ENCODE measurements at regions not wholly inside any gene's neighbourhood (a gene's known extent, or its start where the extent isn't known, plus 50 kb on each side); places are given as distances from the start of the nearest gene placed in this dataset.

DNA sequence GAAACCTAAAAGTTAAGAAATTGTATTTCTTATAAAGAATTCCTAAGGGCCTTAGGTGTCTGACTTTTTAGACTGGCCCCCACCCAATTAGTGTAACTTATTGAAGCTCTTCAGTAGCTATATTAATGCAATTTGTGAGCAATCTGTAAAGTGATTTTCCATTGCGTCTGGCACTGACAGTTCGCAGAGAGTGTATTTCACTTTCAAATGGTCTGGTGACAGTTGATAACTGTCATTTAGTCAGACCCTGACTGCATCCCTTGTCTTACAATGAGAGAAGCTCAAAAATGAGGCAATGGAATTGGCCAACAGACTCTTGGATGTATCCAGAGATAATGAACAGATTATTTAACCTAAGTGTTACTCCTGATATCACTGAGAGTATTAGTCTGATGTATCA is 351.8 kb downstream of the FRK start:
- TF ChIP-seq, protein P1, sequence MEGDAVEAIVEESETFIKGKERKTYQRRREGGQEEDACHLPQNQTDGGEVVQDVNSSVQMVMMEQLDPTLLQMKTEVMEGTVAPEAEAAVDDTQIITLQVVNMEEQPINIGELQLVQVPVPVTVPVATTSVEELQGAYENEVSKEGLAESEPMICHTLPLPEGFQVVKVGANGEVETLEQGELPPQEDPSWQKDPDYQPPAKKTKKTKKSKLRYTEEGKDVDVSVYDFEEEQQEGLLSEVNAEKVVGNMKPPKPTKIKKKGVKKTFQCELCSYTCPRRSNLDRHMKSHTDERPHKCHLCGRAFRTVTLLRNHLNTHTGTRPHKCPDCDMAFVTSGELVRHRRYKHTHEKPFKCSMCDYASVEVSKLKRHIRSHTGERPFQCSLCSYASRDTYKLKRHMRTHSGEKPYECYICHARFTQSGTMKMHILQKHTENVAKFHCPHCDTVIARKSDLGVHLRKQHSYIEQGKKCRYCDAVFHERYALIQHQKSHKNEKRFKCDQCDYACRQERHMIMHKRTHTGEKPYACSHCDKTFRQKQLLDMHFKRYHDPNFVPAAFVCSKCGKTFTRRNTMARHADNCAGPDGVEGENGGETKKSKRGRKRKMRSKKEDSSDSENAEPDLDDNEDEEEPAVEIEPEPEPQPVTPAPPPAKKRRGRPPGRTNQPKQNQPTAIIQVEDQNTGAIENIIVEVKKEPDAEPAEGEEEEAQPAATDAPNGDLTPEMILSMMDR (IDR thresholded peaks at IDR 0.05; ENCODE audit: low read depth, low read length), result no peak
- no peak overlapping the region for H3K4me3 ChIP-seq (replicated peaks in 1 of 2; ENCODE audit: low read depth in 2 of 2, low read length in 2 of 2)
- no peak for DNase-seq (ENCODE audit: low read depth in 2 of 2)

DNA sequence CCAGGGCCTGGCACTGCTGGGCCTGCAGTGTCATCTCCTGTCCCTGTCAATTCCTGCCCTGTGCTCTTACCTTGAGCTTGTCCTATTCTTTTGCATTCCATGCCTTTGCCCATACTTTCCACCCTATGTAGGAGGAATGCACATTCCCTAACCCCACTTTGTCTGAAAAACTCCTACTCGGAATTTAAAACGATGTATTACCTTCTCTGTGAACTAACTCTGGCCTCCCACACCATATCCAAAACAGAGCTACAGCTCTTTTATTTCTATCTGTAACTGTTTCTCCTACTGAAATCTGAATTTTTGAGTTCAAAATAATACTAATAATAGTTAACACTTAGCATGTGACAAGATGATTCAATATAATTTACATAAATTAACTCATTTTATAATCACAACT is 353.7 kb downstream of the FRK start:
- TF ChIP-seq, protein P1 (IDR thresholded peaks at IDR 0.05; ENCODE audit: low read depth, low read length), result no peak
- no peak overlapping the region for H3K4me3 ChIP-seq (replicated peaks in 1 of 2; ENCODE audit: low read depth in 2 of 2, low read length in 2 of 2)
- DNase-seq (ENCODE audit: low read depth in 2 of 2), result no peak

DNA sequence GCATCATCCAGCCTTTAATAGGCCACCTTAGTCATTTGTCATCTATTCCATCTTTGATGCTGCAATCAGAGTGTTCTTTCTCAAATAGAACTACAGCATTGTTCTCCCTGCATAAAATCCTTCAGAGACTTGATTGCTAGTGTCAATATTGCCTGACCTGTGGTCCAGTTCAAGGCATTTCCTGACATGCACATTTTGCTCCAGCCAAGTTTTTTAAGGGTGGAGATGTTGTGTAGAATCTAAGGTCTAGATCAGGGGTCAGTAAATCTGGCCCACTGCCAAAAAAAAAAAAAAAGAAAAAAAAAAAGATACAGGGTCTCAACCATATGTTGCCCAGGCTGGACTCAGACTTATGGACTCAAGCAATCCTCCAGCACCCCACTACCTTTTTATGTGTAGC is 354.4 kb downstream of the FRK start:
- no peak overlapping the region for H3K4me3 ChIP-seq (replicated peaks in 1 of 2; ENCODE audit: low read depth in 2 of 2, low read length in 2 of 2)
- no peak for DNase-seq (ENCODE audit: low read depth in 2 of 2)
- TF ChIP-seq, protein P1 (IDR thresholded peaks at IDR 0.05; ENCODE audit: low read depth, low read length), result no peak

DNA sequence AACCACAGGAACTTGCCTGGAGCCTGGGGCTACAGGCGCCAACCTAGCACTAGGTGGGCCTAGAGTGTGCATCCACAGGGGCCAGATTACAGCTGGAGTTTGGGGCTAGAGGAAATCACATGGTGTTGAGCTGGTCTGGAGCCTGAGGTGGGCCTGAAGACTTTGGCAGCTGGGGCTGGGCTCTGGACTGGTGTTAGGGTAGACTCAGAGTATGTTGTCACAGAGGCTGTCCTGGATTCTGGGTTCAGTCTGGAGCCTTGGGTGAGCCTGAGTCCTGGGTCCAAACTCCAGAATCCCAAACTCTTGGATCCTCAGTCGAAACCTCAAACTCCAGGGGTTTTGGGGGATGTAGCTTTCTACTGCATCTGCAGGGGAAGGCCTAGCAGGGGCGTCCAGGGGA is 356.7 kb downstream of the FRK start:
- H3K4me3 ChIP-seq (replicated peaks in 1 of 2; ENCODE audit: low read depth in 2 of 2, low read length in 2 of 2), result no peak overlapping the region
- TF ChIP-seq, protein P1 (IDR thresholded peaks at IDR 0.05; ENCODE audit: low read depth, low read length), result no peak
- no peak for DNase-seq (ENCODE audit: low read depth in 2 of 2)

DNA sequence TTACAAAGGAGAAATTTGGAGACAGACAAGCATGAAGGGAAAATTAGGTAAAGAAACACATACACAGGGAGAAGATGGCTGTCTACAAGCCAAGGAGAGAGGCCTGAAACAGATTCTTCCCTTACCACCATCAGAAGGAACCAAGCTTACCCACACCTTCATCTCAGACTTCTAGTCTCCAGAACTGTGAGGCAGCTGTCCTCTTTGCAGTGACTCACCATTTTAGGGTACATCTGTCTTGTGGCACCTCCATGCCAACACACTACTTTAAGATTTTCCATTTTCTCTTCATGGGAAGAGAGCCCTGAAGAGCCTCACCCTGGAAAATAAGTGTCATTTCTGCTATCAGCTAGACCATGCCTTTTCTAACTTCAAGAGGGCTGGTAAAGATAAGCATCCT is 369.3 kb downstream of the FRK start:
- H3K4me3 ChIP-seq (replicated peaks in 1 of 2; ENCODE audit: low read depth in 2 of 2, low read length in 2 of 2), result no peak overlapping the region
- TF ChIP-seq, protein P1 (IDR thresholded peaks at IDR 0.05; ENCODE audit: low read depth, low read length), result no peak
- DNase-seq (ENCODE audit: low read depth in 2 of 2), result no peak

DNA sequence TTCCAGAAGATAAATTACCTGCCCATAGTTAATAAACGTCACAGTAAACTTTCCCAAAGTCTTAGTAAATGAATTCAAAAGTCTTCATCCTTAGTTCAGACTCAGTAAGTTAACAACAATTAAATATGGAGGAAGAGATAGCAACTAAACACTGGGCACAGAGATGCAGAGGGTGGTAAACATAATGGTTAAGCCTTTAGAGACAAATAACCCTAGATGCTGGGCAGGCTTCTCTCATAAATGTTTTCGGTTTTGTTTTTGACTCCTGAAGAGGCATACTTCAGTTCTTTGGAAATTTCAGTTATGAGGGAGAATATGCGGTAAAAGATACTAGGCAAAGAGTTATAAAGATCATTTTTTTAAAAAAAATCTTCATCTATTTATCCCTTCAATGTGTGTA is 369.8 kb downstream of the FRK start:
- TF ChIP-seq, protein P1 (IDR thresholded peaks at IDR 0.05; ENCODE audit: low read depth, low read length), result no peak
- no peak for DNase-seq (ENCODE audit: low read depth in 2 of 2)
- H3K4me3 ChIP-seq (replicated peaks in 1 of 2; ENCODE audit: low read depth in 2 of 2, low read length in 2 of 2), result no peak overlapping the region

DNA sequence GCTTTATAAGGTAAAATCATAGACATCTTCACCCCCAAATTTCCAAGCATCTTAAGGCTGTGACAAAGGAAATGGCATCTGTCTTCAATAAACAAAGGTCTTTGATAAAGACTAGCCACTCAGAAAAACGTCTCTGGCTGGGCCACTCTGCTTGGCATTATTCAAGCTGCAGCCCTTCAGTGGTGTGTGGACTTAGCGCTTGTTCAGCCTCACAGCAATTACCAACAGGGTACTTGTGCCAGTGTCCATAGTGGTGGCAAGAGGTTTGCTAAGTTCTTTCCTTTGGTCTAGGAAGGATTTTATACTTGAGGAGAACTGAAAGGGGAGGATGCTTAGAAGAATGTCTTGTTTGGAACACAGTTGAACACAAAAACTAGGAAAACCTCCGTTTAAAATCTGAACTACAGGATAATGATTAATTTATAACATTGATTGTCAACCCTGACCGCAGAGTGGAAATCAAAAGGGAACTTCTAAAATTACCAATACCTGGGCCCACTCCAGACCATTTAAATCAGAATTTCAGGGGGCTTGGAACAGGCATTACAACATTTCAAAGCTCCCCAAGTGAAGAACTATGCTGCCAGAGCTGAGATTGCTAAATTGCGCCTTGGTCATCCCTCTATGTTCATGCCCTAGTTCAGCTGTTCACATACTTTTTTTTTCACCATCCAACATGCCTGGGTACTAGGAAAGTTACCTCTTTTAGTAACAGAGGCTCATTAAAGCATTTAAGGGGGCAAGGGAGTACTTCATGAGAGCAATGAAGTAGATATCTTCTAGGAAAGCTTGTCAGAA is 378.5 kb downstream of the FRK start:
- H3K4me3 ChIP-seq (replicated peaks in 1 of 2; ENCODE audit: low read depth in 2 of 2, low read length in 2 of 2), result no peak overlapping the region
- DNase-seq (ENCODE audit: low read depth in 2 of 2), result no peak
- TF ChIP-seq, protein P1 (IDR thresholded peaks at IDR 0.05; ENCODE audit: low read depth, low read length), result no peak

Data from cardiac fibroblast (primary cell).